Heart left ventricle (tissue), 16 donors: ENCODE measurements at regions not wholly inside any gene's neighbourhood (a gene's known extent, or its start where the extent isn't known, plus 50 kb on each side); places are given as distances from the start of the nearest gene placed in this dataset.

ENCODE experiments used
- ATAC-seq, 4 donors: fragments of 200-7000 bp; cut with Tn5 transposase; one replicate each; pipeline ENCODE4 v1.9.1; 2020 to 2022; ENCODE audit warnings: moderate library complexity in 4 of 4, mild to moderate bottlenecking in 3 of 4, moderate number of reproducible peaks in 1 of 4
- DNase-seq, 5 donors: peaks; one replicate each; pipeline ENCODE4 v3.0.0-alpha.2; 2020
- H3K27ac ChIP-seq, 12 donors: fragments of 200-600 bp; sonication (generic) in 4 of 12; one replicate each; pipeline versions ENCODE4 v1.5.0 to v1.8.0; 2016 to 2022; ENCODE audit warnings: mild to moderate bottlenecking in 2 of 12
- H3K27me3 ChIP-seq, 9 donors: fragments of 200-600 bp; sonication (generic) in 2 of 9; one replicate each; pipeline versions ENCODE4 v1.5.1 to v1.8.0; 2016 to 2022; ENCODE audit warnings: mild to moderate bottlenecking in 3 of 9
- H3K36me3 ChIP-seq, 9 donors: fragments of 200-600 bp; sonication (generic) in 2 of 9; one replicate each; pipeline versions ENCODE4 v1.5.0 to v1.8.0; 2018 to 2022; ENCODE audit warnings: mild to moderate bottlenecking in 2 of 9
- H3K4me1 ChIP-seq, 12 donors: fragments of 200-600 bp; sonication (generic) in 4 of 12; one replicate each; pipeline versions ENCODE4 v1.5.0 to v1.8.0; 2016 to 2022; ENCODE audit warnings: mild to moderate bottlenecking in 3 of 12
- H3K4me3 ChIP-seq, 12 donors: fragments of 200-600 bp; sonication (generic) in 4 of 12; one replicate each; pipeline versions ENCODE4 v1.5.0 to v1.8.0; 2017 to 2022; ENCODE audit warnings: mild to moderate bottlenecking in 9 of 12, moderate library complexity in 4 of 12
- H3K9me3 ChIP-seq, 12 donors: fragments of 200-600 bp; sonication (generic) in 4 of 12; one replicate each; pipeline versions ENCODE4 v1.5.0 to v1.8.0; 2016 to 2022; ENCODE audit warnings: mild to moderate bottlenecking in 1 of 12
- CTCF ChIP-seq, 12 donors: fragments of 200-600 bp; sonication (generic) in 4 of 12; IDR thresholded peaks; one replicate each; pipeline versions ENCODE4 v1.5.0 to v1.8.0; 2018 to 2022; ENCODE audit warnings: antibody characterized with exemption in 12 of 12, mild to moderate bottlenecking in 5 of 12
- POLR2A ChIP-seq, 2 donors: fragments of 450-650 bp; IDR thresholded peaks; one replicate each; pipeline ENCODE4 v1.6.1; 2017; ENCODE audit warnings: antibody characterized with exemption in 2 of 2, mild to moderate bottlenecking in 2 of 2, moderate library complexity in 2 of 2
- WGBS, 4 donors: extraction: QIAGEN DNeasy Blood & Tissue Kit in 2 of 4; methylation state at CpG; one replicate each; pipeline versions ENCODE4 v1.1.5 to v1.1.7; 2013 to 2018; 5-methylcytosine and 5-hydroxymethylcytosine counted together
- intact Hi-C, 10 donors: fragments of 100-400 bp; cut with DNase I; formaldehyde crosslinking; loops; one replicate each; pipeline versions ENCODE4 v1.11.1 to v1.14.2; 2022
- donor health status: ischemic (EF 13 %, LVEDD 7.1; RV severe dilation, severe dysfunction).
- donor health status: healthy with polysubstance abuse.
- donor health status: DM: no; HTN: yes; CAD: no.
- donor health status: DM: no; HTN: no; CAD: no.
- donor health status: ischemic (EF 25% LVEDD 6.9; RV normal size, moderate dysfunction).
- donor health status: ischemic (EF 25% LVEDD 5.7; RV mildly dilated, moderate dysfunction).
- donor health status: healthy.
- donor health status: DM: yes; HTN: yes; CAD: no.
- donor health status: ischemic (EF 35%, LVEDD 5.7; RV mildly dilated, moderate dysfunction).
- donor health status: nonischemic (EF 11% LVEDD 7.7; RV severe dilation, severe dysfunction).
- donor health status: DM: yes; HTN: yes; CAD: no.
- donor health status: PGD.
- donor health status: ischemic (EF 29% LVEDD 5.4; RV normal size, mild dysfunction).
- donor health status: nonischemic (EF 23%, LVEDD 6.1; RV moderate dilation, normal function).

GRCh38 chr9:82196622-82197441 lies 208.3 kb downstream of the SPATA31D1 start:
- DNase-seq (no peak), ATAC-seq (no peak)
- H3K4me3 ChIP-seq, result no peak overlapping the region
- peaks cover 0 to 3% (median 0%) of the 10 kb centered on the region in 12 donors for H3K9me3 ChIP-seq
- H3K27ac ChIP-seq, result no peak overlapping the region
- no peaks in the 10 kb centered on the region for H3K4me1 ChIP-seq
- no peaks in the 10 kb centered on the region for H3K36me3 ChIP-seq
- no peaks in the 10 kb centered on the region for H3K27me3 ChIP-seq
- intact Hi-C loops, result loop anchor here in 1 of 10 donors (10.0 kb wide), 1 partner anchor 62 kb away; no protein-coding TSS in a partner anchor
- TF ChIP-seq CTCF (IDR thresholded peaks at IDR 0.05), result no peak
- TF ChIP-seq POLR2A (IDR thresholded peaks at IDR 0.05), result no peak

DNA sequence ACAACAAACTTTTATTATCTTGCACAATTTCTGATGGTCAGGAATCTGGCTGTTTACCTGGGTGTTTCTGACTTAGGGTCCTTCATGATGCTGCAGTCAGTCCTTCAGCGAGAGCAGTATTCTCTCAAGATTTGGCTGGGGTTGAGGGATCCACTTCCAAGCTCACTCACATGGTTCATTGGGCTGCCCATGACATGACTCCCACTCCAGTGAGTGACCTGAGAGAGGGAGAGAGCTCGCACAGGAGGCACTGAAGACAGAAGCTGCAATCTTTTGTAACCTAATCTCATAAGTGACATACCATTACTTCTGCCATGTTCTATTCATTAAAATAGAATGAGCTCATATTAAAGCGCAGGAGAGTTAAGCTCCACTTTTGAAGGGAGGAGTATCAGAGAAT lies 212.6 kb downstream of the SPATA31D1 start:
- no peak overlapping the region for H3K27ac ChIP-seq
- intact Hi-C loops, result no loop called here
- no peak for TF ChIP-seq CTCF (IDR thresholded peaks at IDR 0.05)
- TF ChIP-seq POLR2A (IDR thresholded peaks at IDR 0.05), result no peak
- no peaks in the 10 kb centered on the region for H3K9me3 ChIP-seq
- no peaks in the 10 kb centered on the region for H3K4me1 ChIP-seq
- ATAC-seq (no peak), DNase-seq (no peak)
- no peaks in the 10 kb centered on the region for H3K27me3 ChIP-seq
- WGBS, 4 donors, result 75 to 94% (median 83%) methylated on average over 3 of the region's 3 CpGs
- H3K36me3 ChIP-seq, result no peaks in the 10 kb centered on the region
- no peak overlapping the region for H3K4me3 ChIP-seq

DNA sequence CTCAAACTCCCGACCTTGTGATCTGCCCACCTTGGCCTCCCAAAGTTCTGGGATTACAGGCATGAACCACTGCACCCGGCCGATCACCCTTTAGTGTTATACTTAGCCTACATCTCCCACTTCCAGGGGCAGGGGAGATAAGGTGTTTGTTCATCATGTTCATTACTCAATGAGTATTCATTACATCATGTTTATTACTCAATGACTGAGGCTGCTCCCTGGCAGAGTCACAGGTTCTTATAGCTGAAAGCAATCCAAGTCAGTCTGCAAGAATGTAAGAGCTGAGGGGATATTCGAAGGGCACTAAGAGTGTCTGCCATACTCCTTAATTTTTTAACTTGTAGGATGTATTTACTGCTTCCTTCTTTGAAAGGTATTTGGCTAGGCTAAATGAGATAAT lies 214.2 kb downstream of the SPATA31D1 start:
- no peak for TF ChIP-seq POLR2A (IDR thresholded peaks at IDR 0.05)
- TF ChIP-seq CTCF (IDR thresholded peaks at IDR 0.05), result no peak
- intact Hi-C loops, result no loop called here
- DNase-seq, result no peak

GRCh38 chr9:82206490-82206889 lies 217.9 kb downstream of the SPATA31D1 start:
- Histone ChIP-seq H3K36me3 (no peaks in the 10 kb centered on the region), H3K27ac (no peak overlapping the region), H3K9me3 (peaks cover 0 to 17% (median 4%) of the 10 kb centered on the region in 12 donors), H3K27me3 (no peaks in the 10 kb centered on the region), H3K4me3 (no peak overlapping the region), H3K4me1 (no peaks in the 10 kb centered on the region)
- 85 to 89% (median 87%) methylated on average over 3 of the region's 3 CpGs for WGBS, 4 donors
- no peak for TF ChIP-seq CTCF (IDR thresholded peaks at IDR 0.05)
- no peak for TF ChIP-seq POLR2A (IDR thresholded peaks at IDR 0.05)
- ATAC-seq, result no peak
- intact Hi-C loops, result no loop called here
- no peak for DNase-seq

More for the DNA sequence above, 214.2 kb downstream of the SPATA31D1 start:
- no peaks in the 10 kb centered on the region for H3K27me3 ChIP-seq
- WGBS, 4 donors, result 79 to 87% (median 85%) methylated on average over 4 of the region's 4 CpGs
- H3K4me1 ChIP-seq, result no peaks in the 10 kb centered on the region
- H3K27ac ChIP-seq, result no peak overlapping the region
- no peaks in the 10 kb centered on the region for H3K36me3 ChIP-seq
- H3K4me3 ChIP-seq, result no peak overlapping the region
- ATAC-seq, result no peak
- H3K9me3 ChIP-seq, result peaks cover 0 to under 1% (median 0%) of the 10 kb centered on the region in 12 donors
